A549 (cell line): ENCODE measurements at regions not wholly inside any gene's neighbourhood (a gene's known extent, or its start where the extent isn't known, plus 50 kb on each side); places are given as distances from the start of the nearest gene placed in this dataset.

Experiments
- BCL3 ChIP-seq: fragments of >200 bp; sonication (Bioruptor Twin); formaldehyde crosslinking; IDR thresholded peaks from 3 replicates; pipeline ENCODE4 v1.6.1; 2016
- CBX2 ChIP-seq: fragments of 200-600 bp; sonication (generic); IDR thresholded peaks from 2 replicates; pipeline ENCODE4 v1.6.1; 2016; ENCODE audit warnings: low read depth, mild to moderate bottlenecking, borderline replicate concordance
- CTCF ChIP-seq: fragments of >200 bp; sonication (Bioruptor Twin); formaldehyde crosslinking; IDR thresholded peaks from 3 replicates; pipeline ENCODE4 v1.5.1; 2016
- JUNB ChIP-seq: fragments of >200 bp; sonication (Bioruptor Twin); formaldehyde crosslinking; IDR thresholded peaks from 2 replicates; pipeline ENCODE4 v1.6.1; 2016
- MYC ChIP-seq: IDR thresholded peaks from 2 replicates; pipeline ENCODE4 v1.6.1; 2012; ENCODE audit warnings: mild to moderate bottlenecking, inconsistent platforms, low read length, improper control_type of control experiment, borderline replicate concordance
- POLR2A ChIP-seq: IDR thresholded peaks from 2 replicates; pipeline ENCODE4 v1.6.1; 2012; ENCODE audit warnings: mild to moderate bottlenecking, low read length
- REST ChIP-seq: fragments of 200-600 bp; sonication (generic); IDR thresholded peaks from 2 replicates; pipeline ENCODE4 v1.6.1; 2016; ENCODE audit warnings: antibody characterized with exemption, mild to moderate bottlenecking, moderate library complexity
- RFX5 ChIP-seq: fragments of 450-650 bp; IDR thresholded peaks from 2 replicates; pipeline ENCODE4 v1.7.1; 2014; ENCODE audit warnings: antibody characterized with exemption, mild to moderate bottlenecking, moderate library complexity

- no peak for TF ChIP-seq CTCF
- TF ChIP-seq RFX5 = no peak
- no peak for TF ChIP-seq CBX2
- TF ChIP-seq BCL3 = no peak
- no peak for TF ChIP-seq POLR2A
- TF ChIP-seq MYC = no peak
- TF ChIP-seq REST = no peak
- TF ChIP-seq JUNB = no peak
These were observed 190.3 kb upstream of the RPS6KA3 start for GRCh38 chrX:20456971-20457370.
